GM19397 (cell line): ENCODE measurements at regions not wholly inside any gene's neighbourhood (a gene's known extent, or its start where the extent isn't known, plus 50 kb on each side); places are given as distances from the start of the nearest gene placed in this dataset.

ENCODE experiments used
- ATAC-seq: cut with Tn5 transposase; IDR thresholded peaks from one replicate; pipeline ENCODE4 v1.9.1; 2021; ENCODE audit warnings: mild to moderate bottlenecking, moderate library complexity; ENCODE audit not compliant: unreplicated experiment

- no peak for ATAC-seq
Observed at GRCh38 chr5:155285706-155286105, 272.2 kb downstream of the KIF4B start.

- ATAC-seq = no peak
Observed at GRCh38 chr5:155290937-155291336, 277.4 kb downstream of the KIF4B start.

- no peak for ATAC-seq
Observed at GRCh38 chr5:155293605-155294178, 280.1 kb downstream of the KIF4B start.

GRCh38 chr5:155295111-155295510 lies 281.6 kb downstream of the KIF4B start:
- no peak for ATAC-seq

- no peak for ATAC-seq
Observed at GRCh38 chr5:155299386-155300005, 285.9 kb downstream of the KIF4B start.

GRCh38 chr5:155303120-155303519 lies 289.6 kb downstream of the KIF4B start:
- no peak for ATAC-seq

- ATAC-seq = no peak
Observed at GRCh38 chr5:155307229-155307628, 293.7 kb downstream of the KIF4B start.

GRCh38 chr5:155308289-155308688 lies 294.7 kb downstream of the KIF4B start:
- ATAC-seq = no peak

GRCh38 chr5:155309021-155309746 lies 295.6 kb downstream of the KIF4B start:
- ATAC-seq = no peak

GRCh38 chr5:155311721-155312120 lies 298.2 kb downstream of the KIF4B start:
- no peak for ATAC-seq

- ATAC-seq = no peak
Observed at GRCh38 chr5:155313518-155313917, 300.0 kb downstream of the KIF4B start.

GRCh38 chr5:155316070-155316714 lies 302.6 kb downstream of the KIF4B start:
- ATAC-seq = no peak

- no peak for ATAC-seq
Observed at GRCh38 chr5:155332618-155333017, 319.1 kb downstream of the KIF4B start.

- ATAC-seq = no peak
Observed at GRCh38 chr5:155342956-155343355, 329.4 kb downstream of the KIF4B start.

- no peak for ATAC-seq
Observed at GRCh38 chr5:155343468-155343867, 329.9 kb downstream of the KIF4B start.

- ATAC-seq = no peak
Observed at GRCh38 chr5:155353231-155353630, 339.7 kb downstream of the KIF4B start.

- no peak for ATAC-seq
Observed at GRCh38 chr5:155366096-155366495, 352.5 kb downstream of the KIF4B start.

GRCh38 chr5:155367841-155368240 lies 354.3 kb downstream of the KIF4B start:
- no peak for ATAC-seq

GRCh38 chr5:155368490-155368889 lies 354.9 kb downstream of the KIF4B start:
- no peak for ATAC-seq

- ATAC-seq = no peak
Observed at GRCh38 chr5:155380480-155380879, 366.9 kb downstream of the KIF4B start.

GRCh38 chr5:155381654-155382053 lies 368.1 kb downstream of the KIF4B start:
- no peak for ATAC-seq

GRCh38 chr5:155389498-155389897 lies 375.9 kb downstream of the KIF4B start:
- no peak for ATAC-seq
